ENCODE measurements at regions not wholly inside any gene's neighbourhood (a gene's known extent, or its start where the extent isn't known, plus 50 kb on each side); places are given as distances from the start of the nearest gene placed in this dataset.

DNA sequence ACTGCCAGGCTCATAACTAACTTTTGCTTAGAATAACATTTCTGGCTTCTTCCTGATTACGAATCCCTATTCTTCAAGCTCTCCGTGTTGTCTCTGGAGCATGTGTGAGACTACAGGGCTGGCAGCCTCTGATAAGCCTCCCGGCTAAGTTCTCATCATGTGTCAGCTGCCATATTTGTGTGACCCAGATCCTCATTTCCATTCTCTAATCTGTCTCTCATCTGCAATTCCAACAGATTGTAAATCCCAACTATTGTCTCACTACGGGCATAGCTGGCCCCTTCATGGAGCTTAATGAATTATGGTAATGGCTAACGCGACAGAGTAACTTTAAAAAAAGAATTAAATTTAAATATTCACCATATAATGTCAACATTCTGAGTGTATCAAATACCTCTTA lies 165.4 kb downstream of the CMPK2 start:
- TF ChIP-seq, protein P1, sequence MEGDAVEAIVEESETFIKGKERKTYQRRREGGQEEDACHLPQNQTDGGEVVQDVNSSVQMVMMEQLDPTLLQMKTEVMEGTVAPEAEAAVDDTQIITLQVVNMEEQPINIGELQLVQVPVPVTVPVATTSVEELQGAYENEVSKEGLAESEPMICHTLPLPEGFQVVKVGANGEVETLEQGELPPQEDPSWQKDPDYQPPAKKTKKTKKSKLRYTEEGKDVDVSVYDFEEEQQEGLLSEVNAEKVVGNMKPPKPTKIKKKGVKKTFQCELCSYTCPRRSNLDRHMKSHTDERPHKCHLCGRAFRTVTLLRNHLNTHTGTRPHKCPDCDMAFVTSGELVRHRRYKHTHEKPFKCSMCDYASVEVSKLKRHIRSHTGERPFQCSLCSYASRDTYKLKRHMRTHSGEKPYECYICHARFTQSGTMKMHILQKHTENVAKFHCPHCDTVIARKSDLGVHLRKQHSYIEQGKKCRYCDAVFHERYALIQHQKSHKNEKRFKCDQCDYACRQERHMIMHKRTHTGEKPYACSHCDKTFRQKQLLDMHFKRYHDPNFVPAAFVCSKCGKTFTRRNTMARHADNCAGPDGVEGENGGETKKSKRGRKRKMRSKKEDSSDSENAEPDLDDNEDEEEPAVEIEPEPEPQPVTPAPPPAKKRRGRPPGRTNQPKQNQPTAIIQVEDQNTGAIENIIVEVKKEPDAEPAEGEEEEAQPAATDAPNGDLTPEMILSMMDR (IDR thresholded peaks at IDR 0.05; ENCODE audit: borderline replicate concordance, extremely low read depth, low read length, poor library complexity, severe bottlenecking) = no peak
- TF ChIP-seq EZH2 (IDR thresholded peaks at IDR 0.05; ENCODE audit: borderline replicate concordance, low read depth, low read length, severe bottlenecking) = no peak
